Lung (tissue), 11 donors: ENCODE measurements at regions not wholly inside any gene's neighbourhood (a gene's known extent, or its start where the extent isn't known, plus 50 kb on each side); places are given as distances from the start of the nearest gene placed in this dataset.
"Not testable (repeated sequence)": the region's sequence is repeated elsewhere in the genome, so short reads cannot be mapped to it uniquely, and the experiment has no call there.

Experiments used
- ATAC-seq: fragments of 200-7000 bp; cut with Tn5 transposase; one replicate; pipeline ENCODE4 v1.9.1; 2020; ENCODE audit warnings: moderate number of reproducible peaks; ENCODE audit not compliant: insufficient read depth, low FRiP score
- DNase-seq, 3 donors: peaks; one replicate each; pipeline ENCODE4 v3.0.0-alpha.2; 2013 to 2017
- H3K27ac ChIP-seq, 2 donors: one replicate each; pipeline ENCODE4 v1.5.1; 2013; ENCODE audit warnings: mild to moderate bottlenecking in 2 of 2, moderate library complexity in 2 of 2, control low read depth in 1 of 2, inconsistent platforms in 1 of 2, low read depth in 1 of 2, low read length in 1 of 2
- H3K27me3 ChIP-seq, 3 donors: one replicate each; pipeline ENCODE4 v1.5.1; 2013; ENCODE audit warnings: low read length in 2 of 3; ENCODE audit not compliant: control insufficient read depth in 3 of 3, insufficient read depth in 3 of 3
- H3K36me3 ChIP-seq, 4 donors: one replicate each; pipeline ENCODE4 v1.5.1; 2013; ENCODE audit warnings: low read length in 4 of 4, mild to moderate bottlenecking in 1 of 4, moderate library complexity in 1 of 4; ENCODE audit not compliant: control insufficient read depth in 4 of 4, insufficient read depth in 4 of 4
- H3K4me1 ChIP-seq, 5 donors: one replicate each; pipeline ENCODE4 v1.5.1; 2013; ENCODE audit warnings: low read length in 5 of 5, mild to moderate bottlenecking in 2 of 5, moderate library complexity in 1 of 5; ENCODE audit not compliant: control insufficient read depth in 5 of 5, insufficient read depth in 5 of 5
- H3K4me3 ChIP-seq: one replicate; pipeline ENCODE4 v1.5.1; 2013; ENCODE audit warnings: mild to moderate bottlenecking, control low read depth, moderate library complexity
- H3K9ac ChIP-seq, 2 donors: one replicate each; pipeline ENCODE4 v1.5.1; 2013; ENCODE audit warnings: low read length in 2 of 2, control low read depth in 1 of 2; ENCODE audit not compliant: insufficient read depth in 1 of 2
- H3K9me3 ChIP-seq, 4 donors: one replicate each; pipeline ENCODE4 v1.5.1; 2013; ENCODE audit warnings: low read length in 3 of 4, mild to moderate bottlenecking in 1 of 4, moderate library complexity in 1 of 4; ENCODE audit not compliant: control insufficient read depth in 4 of 4, insufficient read depth in 3 of 4
- CTCF ChIP-seq: IDR thresholded peaks from 2 replicates; pipeline ENCODE4 v1.5.1; 2012; ENCODE audit warnings: mild to moderate bottlenecking; ENCODE audit errors: control extremely low read depth, extremely low read depth
- WGBS, 2 donors: extraction: QIAGEN DNeasy Blood & Tissue Kit; methylation state at CpG; one replicate each; pipeline ENCODE4 v1.1.7; 2013; 5-methylcytosine and 5-hydroxymethylcytosine counted together
- donor health status: control.
- donor health status: control.
- donor health status: Bipolar disorder and iron deficiency.
- donor health status: healthy.
- donor health status: DM: yes; HTN: yes; CAD: no.

- no peaks in the 10 kb centered on the region for H3K36me3 ChIP-seq
- no peaks in the 10 kb centered on the region for H3K27me3 ChIP-seq
- TF ChIP-seq CTCF: no peak
- ATAC-seq (no peak), DNase-seq (no peak)
- H3K9ac ChIP-seq: no peak overlapping the region
- H3K4me1 ChIP-seq: no peaks in the 10 kb centered on the region
- 94 to 95% methylated on average over 4 of the region's 4 CpGs for WGBS, 2 donors
- H3K9me3 ChIP-seq: no peaks in the 10 kb centered on the region
- H3K4me3 ChIP-seq: no peak overlapping the region
- H3K27ac ChIP-seq: no peak overlapping the region
Observed at GRCh38 chr18:21968338-21968737, 201.1 kb upstream of the GATA6 start.

- no peaks in the 10 kb centered on the region for H3K27me3 ChIP-seq
- ATAC-seq (no peak), DNase-seq (no peak)
- H3K9ac ChIP-seq: no peak overlapping the region
- WGBS, 2 donors: 87 to 88% methylated on average over 7 of the region's 7 CpGs
- no peaks in the 10 kb centered on the region for H3K9me3 ChIP-seq
- H3K27ac ChIP-seq: no peak overlapping the region
- no peak for TF ChIP-seq CTCF
- no peak overlapping the region for H3K4me3 ChIP-seq
- no peaks in the 10 kb centered on the region for H3K4me1 ChIP-seq
- no peaks in the 10 kb centered on the region for H3K36me3 ChIP-seq
Observed at GRCh38 chr18:21972281-21972680, 197.1 kb upstream of the GATA6 start.

DNA sequence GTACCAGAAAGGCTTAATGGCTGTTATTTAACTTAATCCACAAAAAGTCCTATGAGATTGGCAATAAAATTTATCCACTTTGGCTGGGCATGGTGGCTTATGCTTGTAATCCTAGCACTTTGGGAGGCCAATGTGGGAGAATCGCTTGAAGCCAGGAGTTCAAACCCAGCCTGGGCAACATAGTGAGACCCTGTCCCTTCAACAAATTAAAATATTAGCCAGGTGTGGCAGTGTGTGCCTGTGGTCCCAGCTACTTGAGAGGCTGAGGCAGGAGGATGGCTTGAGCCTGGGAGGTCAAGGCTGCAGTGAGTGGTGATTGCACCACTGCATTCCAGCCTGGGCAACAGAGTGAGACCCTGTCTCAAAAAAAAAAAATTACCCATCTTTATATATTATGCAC lies 193.4 kb upstream of the GATA6 start:
- not testable (repeated sequence) for H3K27me3 ChIP-seq, ATAC-seq, H3K36me3 ChIP-seq, DNase-seq, H3K4me3 ChIP-seq, H3K27ac ChIP-seq, H3K9me3 ChIP-seq, H3K9ac ChIP-seq, H3K4me1 ChIP-seq
- 98 to 100% methylated on average over 1 of the region's 1 CpG for WGBS, 2 donors

- Histone ChIP-seq H3K4me3 (no peak overlapping the region), H3K27ac (no peak overlapping the region), H3K36me3 (no peaks in the 10 kb centered on the region), H3K4me1 (no peaks in the 10 kb centered on the region), H3K9me3 (no peaks in the 10 kb centered on the region), H3K27me3 (no peaks in the 10 kb centered on the region), H3K9ac (no peak overlapping the region)
- ATAC-seq (no peak), DNase-seq (no peak)
- no peak for TF ChIP-seq CTCF
- 64 to 70% methylated on average over 13 of the region's 13 CpGs for WGBS, 2 donors
Observed at GRCh38 chr18:21978546-21979170, 190.7 kb upstream of the GATA6 start.
